Glomerular visceral epithelial cell (primary cell): ENCODE measurements at regions not wholly inside any gene's neighbourhood (a gene's known extent, or its start where the extent isn't known, plus 50 kb on each side); places are given as distances from the start of the nearest gene placed in this dataset.
"Not testable (repeated sequence)": the region's sequence is repeated elsewhere in the genome, so short reads cannot be mapped to it uniquely, and the experiment has no call there.

Source experiments
- DNase-seq: peaks from one replicate; pipeline ENCODE4 v3.0.0-alpha.2; 2016; ENCODE audit errors: extremely low spot score

DNA sequence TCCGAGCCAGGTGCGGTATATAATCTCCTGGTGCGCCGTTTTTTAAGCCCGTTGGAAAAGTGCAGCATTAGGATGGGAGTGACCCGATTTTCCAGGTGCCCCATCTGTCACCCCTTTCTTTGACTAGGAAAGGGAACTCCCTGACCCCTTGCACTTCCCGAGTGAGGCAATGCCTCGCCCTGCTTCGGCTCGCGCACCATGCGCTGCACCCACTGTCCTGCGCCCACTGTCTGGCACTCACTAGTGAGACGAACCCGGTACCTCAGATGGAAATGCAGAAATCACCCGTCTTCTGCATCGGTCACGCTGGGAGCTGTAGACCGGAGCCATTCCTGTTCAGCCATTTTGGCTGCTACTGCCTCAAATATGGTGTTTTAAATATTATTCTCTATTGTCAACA lies 198.0 kb downstream of the MEIS1 start:
- not testable (repeated sequence) for DNase-seq

DNA sequence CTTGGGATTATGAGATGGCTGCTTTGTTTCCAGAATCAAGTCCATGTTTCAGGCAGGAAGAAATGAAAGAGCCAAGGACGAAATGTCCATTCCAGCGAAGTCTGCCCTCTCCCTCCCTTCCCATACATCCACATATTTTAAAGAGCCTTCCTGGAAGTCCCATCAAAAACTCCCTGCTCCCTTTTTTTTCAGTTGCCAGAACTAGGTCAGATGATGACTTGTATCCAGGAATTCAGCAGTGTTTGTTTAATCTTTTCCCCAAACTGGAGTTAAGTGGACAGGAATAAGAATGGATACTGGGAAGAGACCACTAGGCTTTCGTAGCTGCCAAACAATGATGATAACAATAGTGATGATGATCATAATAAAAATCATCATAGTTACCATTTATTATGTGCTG lies 198.7 kb downstream of the MEIS1 start:
- no peak for DNase-seq

DNA sequence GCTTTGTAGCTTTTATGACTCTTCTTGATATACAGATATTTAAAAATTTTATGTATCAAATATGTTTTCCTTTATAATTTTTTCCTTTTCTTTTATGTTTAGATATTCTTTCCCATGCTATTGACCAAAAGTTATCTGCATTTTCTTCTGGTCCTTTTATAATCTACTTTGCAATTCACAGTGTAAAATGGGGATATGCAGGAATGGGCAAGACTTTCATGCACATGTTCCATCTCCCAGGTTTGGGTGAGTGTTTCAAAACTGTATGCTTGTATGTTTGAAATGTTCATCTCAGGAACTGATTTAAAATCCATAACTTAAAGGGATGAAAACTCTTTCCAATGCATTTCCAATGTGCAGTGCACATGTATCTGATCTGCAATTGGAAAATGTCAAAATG lies 199.9 kb downstream of the MEIS1 start:
- no peak for DNase-seq

DNA sequence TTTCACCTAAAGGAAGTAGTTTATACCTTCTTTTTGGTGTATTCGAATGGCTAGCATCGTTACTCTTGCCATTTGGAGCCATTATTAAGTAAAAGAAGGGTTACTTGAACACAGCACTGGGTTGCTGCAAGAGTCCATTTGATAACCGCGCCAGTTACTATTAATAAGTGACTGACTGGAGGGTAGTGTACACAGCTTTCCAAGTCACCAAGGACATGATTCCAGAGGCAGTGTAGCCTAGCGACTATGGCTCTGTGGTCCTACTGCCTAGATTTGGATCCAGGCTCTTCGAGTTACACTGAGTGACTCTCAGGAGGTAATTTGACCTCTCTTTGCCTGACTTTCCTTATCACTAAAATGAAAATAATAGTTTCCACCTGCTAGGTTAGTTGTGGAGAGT lies 206.8 kb downstream of the MEIS1 start:
- DNase-seq = no peak

DNA sequence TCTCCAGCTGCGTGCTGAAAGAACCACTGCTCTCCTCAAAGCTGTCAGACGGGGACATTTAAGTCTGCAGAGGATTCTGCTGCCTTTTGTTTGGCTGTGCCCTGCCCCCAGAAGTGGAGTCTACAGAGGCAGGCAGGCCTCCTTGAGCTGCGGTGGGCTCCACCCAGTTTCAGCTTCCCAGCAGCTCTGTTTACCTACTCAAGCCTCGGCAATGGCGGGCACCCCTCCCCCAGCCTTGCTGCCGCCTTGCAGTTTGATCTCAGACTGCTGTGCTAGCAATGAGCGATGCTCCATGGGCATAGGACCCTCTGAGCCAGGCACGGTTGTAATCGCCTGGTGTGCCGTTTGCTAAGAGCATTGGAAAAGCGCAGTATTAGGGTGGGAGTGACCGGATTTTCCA lies 213.2 kb downstream of the MEIS1 start:
- DNase-seq = not testable (repeated sequence)

DNA sequence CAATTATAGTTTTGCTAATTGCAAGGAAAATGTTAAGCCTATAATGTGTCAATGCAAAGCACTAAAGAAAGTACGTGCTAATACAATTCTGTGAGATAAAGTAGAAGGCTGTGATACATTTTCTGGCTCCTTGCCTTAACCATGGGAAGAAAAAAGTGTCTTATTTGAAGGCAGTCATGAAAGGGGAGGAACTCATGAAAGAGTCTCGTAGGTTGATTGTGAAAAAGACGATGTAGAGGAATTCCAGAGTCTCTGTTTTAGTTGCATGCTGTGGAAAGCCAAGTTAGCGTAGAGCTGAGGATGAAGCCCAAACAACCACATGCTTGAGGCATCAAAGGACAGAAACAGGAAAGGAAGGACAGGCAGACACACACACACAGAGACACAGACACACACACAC lies 214.1 kb downstream of the MEIS1 start:
- no peak for DNase-seq

DNA sequence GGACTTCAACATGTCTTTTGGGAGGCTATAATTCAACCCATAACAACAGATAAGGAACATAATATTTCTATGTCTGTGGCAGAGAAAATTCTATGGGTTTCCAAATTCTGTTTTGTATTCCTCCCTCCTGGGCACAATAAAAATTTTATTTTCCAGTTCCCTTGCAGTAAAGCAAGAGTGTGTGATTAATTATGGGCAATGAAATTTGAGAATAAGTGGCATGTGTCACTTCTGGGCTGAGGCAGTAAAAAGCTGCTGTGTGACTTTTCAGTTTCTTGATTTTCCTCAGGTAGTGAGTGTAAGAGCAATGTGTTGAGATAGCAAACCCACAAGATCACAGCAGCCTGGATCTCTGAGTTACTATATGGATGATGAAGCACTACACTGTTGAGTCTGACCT lies 216.4 kb downstream of the MEIS1 start:
- no peak for DNase-seq

DNA sequence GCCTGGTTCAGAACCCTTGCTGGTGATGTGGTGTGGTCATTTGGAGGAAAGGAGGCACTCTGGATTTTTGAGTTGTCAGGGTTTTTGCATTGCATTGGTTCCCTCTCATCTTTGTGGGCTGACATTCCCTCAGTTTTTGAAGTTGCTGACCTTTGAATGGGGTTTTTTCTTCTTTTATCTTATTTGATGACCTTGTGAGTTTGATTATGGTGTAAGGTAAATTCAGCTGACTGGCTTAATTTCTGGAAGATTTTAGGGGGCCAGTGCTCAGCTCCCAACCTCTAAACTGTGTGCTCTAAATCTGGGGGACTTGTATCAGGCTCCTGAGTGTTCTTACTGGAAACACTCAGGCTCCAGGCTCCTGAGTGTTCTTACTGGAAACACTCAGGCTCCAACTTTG lies 225.9 kb downstream of the MEIS1 start:
- DNase-seq = no peak

DNA sequence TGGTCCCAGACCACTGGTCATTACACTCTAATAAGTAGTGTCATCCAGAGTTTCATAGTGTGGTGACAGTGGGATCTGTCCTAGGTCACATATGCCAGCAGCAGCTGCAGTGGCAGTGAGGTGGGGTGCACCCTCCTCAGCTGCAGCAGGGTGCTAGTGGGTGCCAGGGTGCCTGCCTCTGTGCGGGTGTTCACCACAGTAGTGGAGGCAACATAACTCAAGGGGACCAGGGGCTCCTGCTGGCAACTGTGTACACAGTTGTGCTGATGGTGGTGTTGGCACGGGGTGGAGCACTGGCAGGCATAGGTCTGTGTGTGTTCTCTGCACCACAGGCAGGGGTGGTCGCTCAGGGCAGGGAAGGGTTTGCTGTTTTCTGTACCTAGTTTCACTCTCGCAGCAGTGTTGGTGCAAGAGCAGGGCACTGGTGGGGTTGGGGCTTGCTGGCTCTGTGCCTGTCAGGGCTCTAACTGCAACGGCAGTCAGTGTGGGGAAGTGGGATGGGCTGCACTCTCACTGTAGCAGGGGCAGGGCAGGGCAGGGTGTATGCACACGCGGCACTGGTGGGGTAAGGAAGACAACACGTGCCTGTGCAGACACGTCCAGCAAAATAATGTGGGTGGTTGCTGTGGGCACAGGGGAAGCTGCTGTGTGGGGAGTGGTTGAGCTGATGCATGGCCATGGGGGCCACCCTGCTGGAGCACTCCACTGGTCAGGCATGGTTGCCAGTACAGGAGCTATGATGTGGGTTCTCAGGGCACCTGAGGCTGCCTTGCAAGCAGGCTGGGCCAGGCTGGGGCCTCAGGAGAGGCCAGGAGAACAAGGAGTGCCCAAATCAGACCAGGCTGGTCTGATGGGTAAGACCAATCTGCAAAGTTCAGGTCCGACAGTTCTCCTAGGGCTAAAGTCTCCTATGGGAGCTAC lies 226.6 kb downstream of the MEIS1 start:
- no peak for DNase-seq

DNA sequence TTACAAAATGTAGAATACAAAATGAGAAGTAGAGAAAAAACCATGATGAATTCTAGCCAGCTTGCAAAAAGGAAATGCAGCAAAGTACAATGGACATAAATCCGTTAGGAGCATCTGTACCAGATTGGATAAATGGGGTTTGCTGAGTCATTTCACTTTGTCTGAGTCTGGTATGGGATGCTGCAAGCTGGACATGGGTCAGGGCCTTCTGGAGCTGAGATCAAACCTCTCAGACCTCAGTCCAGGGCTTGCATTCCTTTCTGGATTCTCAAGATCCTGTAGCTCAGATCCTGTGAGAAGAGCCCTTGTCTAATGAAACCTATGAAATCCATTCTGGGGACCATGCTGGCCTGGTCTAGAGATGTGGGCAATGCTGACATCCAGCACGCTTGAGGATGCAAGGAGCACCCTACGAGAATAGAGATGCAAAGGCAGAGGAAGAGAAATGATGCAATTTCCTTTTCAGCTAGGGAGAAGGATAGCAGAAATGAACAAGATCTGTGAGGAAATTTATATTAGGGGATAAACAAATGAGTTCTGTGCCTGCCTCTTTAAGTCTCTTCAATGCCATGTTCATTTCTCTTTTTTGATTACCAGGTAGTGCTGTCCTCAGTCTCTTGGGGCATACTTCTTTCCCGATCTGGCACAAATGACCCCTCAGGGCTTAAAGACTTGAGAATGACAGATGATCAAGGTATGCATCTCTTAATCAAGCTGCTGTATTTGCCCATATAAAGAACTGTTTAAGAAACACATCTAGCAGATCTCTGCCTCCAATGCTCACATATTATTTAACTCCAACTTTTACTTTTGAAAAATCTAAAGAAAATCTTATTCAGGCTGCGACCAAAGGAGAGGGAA lies 230.4 kb downstream of the MEIS1 start:
- DNase-seq = no peak

DNA sequence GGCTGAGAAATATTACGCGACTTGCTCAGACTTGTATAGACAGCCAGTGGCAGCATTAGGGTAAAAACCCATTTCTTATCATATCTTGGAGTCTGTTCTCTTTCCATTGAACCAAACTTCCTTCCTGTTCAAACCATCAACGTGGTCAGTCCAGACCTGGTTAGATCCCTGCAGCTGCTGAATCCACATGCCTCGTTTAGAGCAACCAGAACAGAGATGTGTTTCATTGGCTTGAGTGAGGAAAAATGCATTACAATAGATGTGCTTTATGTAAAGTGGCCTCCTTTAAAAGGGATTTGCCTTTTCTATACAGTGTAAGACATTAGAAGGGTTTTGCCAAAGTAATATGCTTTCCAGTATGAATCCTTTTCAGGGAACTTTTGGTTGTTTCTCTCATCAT lies 232.4 kb downstream of the MEIS1 start:
- no peak for DNase-seq

DNA sequence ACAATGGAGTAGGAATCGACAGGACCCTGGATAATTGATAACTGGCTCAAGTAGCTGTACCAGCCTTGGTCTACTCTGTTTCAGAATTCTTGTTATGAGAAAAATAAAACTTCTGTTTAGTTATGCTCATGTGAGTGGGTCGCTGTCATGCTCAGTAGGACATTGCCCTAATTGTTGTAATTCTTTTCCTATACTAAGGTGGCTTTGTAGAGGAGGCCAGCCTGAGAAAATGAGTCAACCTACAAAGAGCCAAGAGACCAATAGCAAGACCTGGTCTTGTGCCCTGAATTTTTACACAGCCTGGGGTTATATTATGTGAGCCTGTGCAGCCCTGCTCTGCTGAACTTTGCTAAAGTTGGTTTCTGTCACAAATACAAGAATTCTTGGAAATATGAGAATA lies 238.4 kb downstream of the MEIS1 start:
- DNase-seq = no peak

DNA sequence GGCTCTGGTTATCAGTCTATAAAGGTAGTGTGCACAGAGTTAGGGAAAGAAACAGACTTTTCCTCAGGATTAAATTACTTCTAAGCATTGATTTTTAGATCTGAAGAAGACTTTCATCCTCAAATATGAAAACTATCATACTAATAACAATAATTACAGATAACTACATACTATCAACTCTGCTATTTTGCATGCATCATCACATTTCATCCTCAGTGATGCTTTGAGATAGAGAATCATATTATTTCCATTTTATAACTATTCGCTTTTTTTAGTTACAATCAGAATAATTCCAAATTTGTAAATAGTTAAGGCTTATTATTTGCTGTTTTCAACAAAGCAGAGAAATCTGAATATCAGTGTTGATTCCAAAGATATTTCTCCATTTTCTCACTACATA lies 239.2 kb downstream of the MEIS1 start:
- no peak for DNase-seq

DNA sequence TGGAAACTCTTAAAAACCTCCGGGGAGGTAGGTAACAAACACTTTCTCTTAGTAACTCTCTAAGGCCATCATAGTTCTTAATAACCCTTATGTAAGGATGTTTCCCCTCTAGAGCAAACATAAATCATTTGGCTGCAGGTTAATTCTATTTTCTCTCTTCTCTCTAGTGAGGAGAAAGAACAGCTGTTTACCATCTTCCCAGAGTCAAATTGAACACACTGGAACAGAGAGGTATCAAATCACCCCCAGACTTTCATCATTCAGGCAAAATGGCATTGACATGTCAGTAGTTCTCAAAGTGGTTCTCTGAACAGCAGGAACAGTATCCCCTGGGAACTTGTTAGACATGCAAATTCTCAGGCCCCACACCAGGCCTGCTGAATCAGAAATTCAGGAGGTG lies 240.7 kb downstream of the MEIS1 start:
- no peak for DNase-seq

DNA sequence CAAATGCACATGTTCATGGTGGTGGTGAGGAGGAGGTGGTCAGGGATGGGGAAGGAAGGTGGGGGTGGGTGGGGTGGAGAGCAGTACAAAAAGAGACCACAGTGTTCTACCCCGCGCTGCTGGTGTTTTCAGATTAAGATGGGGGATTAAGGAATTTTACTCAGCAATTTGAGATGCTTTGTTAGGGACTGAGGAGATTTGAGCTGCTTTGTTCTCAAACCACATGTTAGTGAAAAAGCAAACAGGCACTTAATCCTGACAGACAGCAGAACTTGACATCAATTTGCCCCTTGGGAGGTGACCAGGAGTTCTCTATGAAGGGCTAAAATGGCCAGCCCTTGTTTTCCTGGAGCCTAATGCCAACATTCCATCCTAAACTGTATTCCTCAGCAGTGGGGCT lies 244.5 kb downstream of the MEIS1 start:
- DNase-seq = no peak

DNA sequence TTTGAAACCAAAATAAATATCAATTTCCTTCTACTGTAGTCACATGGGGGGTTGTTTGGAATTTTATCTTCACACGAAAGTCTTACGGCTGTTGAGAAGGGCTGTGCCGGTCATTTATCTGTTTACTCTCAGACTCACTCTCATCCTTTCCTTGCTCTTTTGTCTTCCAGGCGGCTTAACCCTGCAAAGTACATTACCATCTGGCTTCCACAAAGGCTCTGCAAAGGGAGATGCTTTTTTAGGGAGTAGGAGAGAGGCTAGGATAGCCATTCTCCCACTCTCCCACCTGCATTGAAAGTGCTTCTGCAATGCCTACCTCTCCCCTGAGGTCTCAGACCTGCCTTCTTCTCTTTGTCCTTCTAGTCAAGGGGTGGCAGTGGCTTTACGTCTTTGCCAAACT lies 247.6 kb downstream of the MEIS1 start:
- DNase-seq = no peak

DNA sequence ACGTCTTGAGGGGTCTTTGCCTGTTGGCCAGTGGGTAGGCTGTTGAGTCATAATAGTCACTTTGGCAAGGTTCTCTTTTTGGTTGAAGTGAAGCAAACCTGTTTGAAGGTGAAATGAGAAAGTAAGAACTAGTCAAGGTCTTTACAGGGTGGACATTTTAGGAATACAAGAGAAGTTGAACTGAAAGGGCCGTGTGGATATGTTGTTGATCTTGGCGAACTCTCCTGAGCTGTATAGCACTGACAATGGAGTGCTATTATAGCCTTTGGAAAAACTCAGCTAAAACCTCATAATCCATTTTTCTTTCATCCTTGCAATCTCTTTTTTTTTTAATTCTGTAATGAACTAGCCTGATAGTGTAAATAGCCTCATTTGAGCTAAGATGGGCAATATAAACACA lies 248.1 kb downstream of the MEIS1 start:
- no peak for DNase-seq

DNA sequence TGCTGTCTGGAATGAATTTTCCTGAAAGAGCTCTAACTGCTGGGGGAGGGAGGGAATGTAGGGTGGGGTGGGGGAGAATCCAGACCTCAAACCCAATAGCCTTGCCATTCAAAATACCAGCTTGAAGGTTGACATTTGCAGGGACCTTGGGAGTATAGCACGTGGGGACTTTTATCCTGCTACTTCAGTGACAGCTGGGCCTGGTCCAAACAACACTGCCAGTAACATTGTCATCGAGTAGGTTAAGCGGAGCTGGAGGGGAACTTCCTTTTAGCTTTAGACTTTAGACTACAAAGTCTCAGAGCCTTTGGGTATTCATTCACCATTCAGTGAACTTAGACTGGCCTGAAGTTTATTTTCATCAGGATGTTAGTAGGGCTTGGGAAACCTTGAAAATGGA lies 248.7 kb downstream of the MEIS1 start:
- DNase-seq = no peak

DNA sequence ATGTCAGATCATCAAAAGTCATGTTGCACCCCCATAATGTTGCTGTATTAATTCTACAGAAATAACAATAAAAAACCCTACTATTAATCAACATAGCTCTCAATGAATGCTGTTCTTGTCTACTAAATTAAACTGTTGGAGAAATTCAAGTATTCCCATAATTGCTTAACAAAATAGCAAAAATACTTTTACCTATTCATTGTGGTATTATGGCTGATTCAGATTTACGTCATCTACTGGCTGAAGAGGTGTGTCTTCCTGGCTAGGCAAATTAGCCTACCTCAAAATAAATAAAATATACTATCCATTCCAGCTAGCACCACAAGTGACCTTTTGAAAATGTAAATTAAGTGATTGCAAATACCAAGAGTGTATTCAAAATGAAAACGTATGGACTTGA lies 249.4 kb downstream of the MEIS1 start:
- DNase-seq = no peak

DNA sequence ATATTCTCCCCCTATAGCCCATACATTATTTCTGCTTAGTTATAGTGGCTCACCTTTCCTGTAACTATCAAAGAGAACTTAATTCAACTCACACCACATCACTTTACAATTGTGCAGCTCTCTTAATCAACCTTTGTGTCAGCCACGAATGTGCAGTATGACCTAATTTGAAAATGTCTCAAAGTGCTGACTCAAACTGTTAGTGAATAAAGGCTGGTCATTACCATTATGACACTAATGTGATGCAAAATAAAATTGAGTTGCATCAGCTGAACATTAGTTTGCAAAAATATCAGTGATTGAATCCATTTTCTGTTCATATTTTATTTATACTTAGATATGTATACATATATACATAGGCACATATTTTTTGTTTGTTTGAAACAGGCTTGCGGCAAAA lies 251.8 kb downstream of the MEIS1 start:
- DNase-seq = no peak

DNA sequence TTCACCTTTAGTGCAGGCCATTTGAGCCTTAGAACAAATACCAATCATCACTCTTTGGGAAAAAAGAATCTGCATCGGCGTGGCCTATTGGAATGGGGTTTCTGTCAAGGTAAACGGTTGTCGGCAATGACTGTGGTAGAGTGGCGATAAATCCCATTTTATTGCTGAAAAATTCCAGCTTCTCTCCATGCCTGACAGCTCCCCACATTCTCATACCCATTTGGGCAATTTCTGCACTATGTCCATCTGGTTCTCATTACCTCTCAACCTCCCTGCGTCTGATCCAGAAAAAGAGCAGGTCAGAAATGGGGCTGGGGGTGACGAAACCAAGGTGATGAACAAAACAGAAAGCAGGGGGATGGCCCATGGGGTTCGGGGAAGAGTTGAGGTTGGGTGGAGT lies 254.0 kb downstream of the MEIS1 start:
- DNase-seq = no peak

DNA sequence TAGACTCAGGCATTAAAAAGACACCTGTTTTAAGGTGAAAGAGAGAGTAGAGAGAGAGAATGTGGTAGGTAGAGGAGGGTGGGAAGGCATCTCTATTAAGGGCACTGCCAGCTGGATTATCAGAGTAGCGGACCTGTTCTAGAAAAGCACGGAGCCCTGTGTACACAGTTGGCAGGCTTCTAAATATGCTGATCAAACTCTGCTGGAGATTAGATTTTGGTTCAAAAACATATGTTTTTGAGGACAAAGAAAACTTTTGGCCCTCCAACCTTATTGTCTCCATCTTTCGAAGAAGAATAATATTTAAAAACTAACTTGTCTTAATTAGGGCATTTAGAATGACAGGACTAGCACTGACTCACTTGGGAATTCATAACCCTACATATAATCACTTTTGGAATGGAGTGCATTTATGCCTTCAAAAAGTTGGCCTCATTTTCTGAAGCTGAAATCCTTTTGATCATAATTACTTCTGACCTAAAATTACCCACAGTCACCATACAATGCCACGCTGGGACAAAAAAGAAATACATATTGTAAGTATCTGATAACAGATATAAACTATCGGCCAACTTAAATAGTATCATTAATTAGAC lies 254.6 kb downstream of the MEIS1 start:
- no peak for DNase-seq
